Liver (tissue), 3 donors: ENCODE measurements at regions not wholly inside any gene's neighbourhood (a gene's known extent, or its start where the extent isn't known, plus 50 kb on each side); places are given as distances from the start of the nearest gene placed in this dataset.

Experiments used
- CTCF ChIP-seq: fragments of 150-350 bp; IDR thresholded peaks from 2 replicates; pipeline ENCODE4 v1.5.1; 2017; ENCODE audit warnings: improper control_type of control experiment, low read depth, low read length; ENCODE audit not compliant: missing input control
- FOXA1 ChIP-seq: IDR thresholded peaks from 2 replicates; pipeline ENCODE4 v1.6.1; 2016; ENCODE audit warnings: antibody characterized with exemption
- JUND ChIP-seq, 2 donors: IDR thresholded peaks; 2 replicates each; pipeline ENCODE4 v1.6.1; 2016; ENCODE audit warnings: antibody characterized with exemption in 2 of 2
- RAD21 ChIP-seq, 2 donors: IDR thresholded peaks; 2 replicates each; pipeline ENCODE4 v1.6.1; 2016; ENCODE audit warnings: antibody characterized with exemption in 2 of 2, mild to moderate bottlenecking in 2 of 2
- SP1 ChIP-seq: IDR thresholded peaks from 2 replicates; pipeline ENCODE4 v1.6.1; 2018; ENCODE audit warnings: antibody characterized with exemption, mild to moderate bottlenecking
- YY1 ChIP-seq: IDR thresholded peaks from 2 replicates; pipeline ENCODE4 v1.6.1; 2016; ENCODE audit warnings: antibody characterized with exemption, mild to moderate bottlenecking
- donor health status: healthy.
- donor health status: healthy.

- no peak for TF ChIP-seq CTCF
- no peak for TF ChIP-seq SP1
- TF ChIP-seq JUND (IDR thresholded peaks at IDR 0.05): no peak
- no peak for TF ChIP-seq YY1
- TF ChIP-seq RAD21 (IDR thresholded peaks at IDR 0.05): no peak
- TF ChIP-seq FOXA1: no peak
Measured at GRCh38 chr9:80968611-80969010, 720.7 kb downstream of the TLE1 start.
